Bronchial epithelial cell (primary cell): ENCODE measurements at regions not wholly inside any gene's neighbourhood (a gene's known extent, or its start where the extent isn't known, plus 50 kb on each side); places are given as distances from the start of the nearest gene placed in this dataset.

Source experiments
- DNase-seq: peaks from one replicate; pipeline ENCODE4 v3.0.0-alpha.2; 2010; ENCODE audit warnings: low read depth
- FAIRE-seq: peaks from 2 replicates; lab custom pipeline; 2011; peaks lifted over from hg19 to GRCh38; lab: Jason Lieb, UNC
- H3K27me3 ChIP-seq: 2 replicates; pipeline ENCODE4 v1.5.1; 2011; ENCODE audit warnings: low read length; ENCODE audit not compliant: control insufficient read depth, insufficient read depth
- H3K36me3 ChIP-seq: 2 replicates; pipeline ENCODE4 v1.5.1; 2011; ENCODE audit warnings: low read length; ENCODE audit not compliant: control insufficient read depth, insufficient read depth
- H3K4me3 ChIP-seq: 2 replicates; pipeline ENCODE4 v1.5.1; 2011; ENCODE audit warnings: mild to moderate bottlenecking, low read depth, low read length, control low read depth
- TF ChIP-seq, protein P1 (sequence below): IDR thresholded peaks from 2 replicates; pipeline ENCODE4 v1.5.1; 2011; ENCODE audit warnings: mild to moderate bottlenecking, moderate library complexity, low read length, control low read depth, inconsistent platforms; ENCODE audit not compliant: insufficient read depth, severe bottlenecking

DNA sequence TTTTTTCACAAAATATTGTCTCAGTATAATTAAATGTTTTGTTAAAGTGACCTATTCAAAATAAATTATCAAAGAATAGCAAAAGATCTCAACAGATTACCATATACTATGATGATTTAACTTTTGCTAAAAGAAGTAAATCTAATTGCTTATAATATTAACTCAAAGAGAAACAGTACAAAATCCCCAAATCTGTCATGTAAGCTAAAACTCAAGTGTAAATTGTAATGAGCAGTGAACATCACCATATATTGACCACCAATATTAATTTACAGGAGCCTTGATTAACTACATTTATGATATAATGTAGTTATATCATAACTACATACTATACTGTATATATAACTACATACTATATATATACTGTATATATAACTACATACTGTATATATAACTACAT is 174.4 kb downstream of the SLC39A8 start:
- no peak for DNase-seq
- Histone ChIP-seq H3K27me3 (peaks cover 1% of the 10 kb centered on the region), H3K4me3 (no peak overlapping the region), H3K36me3 (no peaks in the 10 kb centered on the region)
- TF ChIP-seq, protein P1, sequence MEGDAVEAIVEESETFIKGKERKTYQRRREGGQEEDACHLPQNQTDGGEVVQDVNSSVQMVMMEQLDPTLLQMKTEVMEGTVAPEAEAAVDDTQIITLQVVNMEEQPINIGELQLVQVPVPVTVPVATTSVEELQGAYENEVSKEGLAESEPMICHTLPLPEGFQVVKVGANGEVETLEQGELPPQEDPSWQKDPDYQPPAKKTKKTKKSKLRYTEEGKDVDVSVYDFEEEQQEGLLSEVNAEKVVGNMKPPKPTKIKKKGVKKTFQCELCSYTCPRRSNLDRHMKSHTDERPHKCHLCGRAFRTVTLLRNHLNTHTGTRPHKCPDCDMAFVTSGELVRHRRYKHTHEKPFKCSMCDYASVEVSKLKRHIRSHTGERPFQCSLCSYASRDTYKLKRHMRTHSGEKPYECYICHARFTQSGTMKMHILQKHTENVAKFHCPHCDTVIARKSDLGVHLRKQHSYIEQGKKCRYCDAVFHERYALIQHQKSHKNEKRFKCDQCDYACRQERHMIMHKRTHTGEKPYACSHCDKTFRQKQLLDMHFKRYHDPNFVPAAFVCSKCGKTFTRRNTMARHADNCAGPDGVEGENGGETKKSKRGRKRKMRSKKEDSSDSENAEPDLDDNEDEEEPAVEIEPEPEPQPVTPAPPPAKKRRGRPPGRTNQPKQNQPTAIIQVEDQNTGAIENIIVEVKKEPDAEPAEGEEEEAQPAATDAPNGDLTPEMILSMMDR = no peak
- FAIRE-seq = no peak

DNA sequence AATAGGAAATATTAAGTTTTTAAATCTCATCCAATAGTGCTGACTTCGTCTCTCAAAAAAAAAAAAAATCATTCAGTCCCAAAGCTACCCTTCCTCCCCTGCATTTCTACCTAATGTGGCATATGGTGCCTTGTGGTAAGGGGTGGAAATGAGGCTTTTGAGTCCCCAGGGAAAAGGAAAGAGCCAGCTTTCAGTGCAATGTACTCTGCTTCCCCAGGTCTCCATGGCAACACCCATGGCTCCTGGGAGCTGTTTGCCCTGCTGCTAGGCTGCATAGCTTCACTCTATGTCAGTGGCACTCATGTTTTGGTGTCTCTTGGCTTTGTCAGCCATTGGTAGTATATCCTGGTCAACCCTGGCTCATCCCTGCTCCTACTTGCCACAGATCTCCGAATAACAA is 175.9 kb downstream of the SLC39A8 start:
- FAIRE-seq = no peak
- H3K4me3 ChIP-seq = no peak overlapping the region
- no peak for DNase-seq

DNA sequence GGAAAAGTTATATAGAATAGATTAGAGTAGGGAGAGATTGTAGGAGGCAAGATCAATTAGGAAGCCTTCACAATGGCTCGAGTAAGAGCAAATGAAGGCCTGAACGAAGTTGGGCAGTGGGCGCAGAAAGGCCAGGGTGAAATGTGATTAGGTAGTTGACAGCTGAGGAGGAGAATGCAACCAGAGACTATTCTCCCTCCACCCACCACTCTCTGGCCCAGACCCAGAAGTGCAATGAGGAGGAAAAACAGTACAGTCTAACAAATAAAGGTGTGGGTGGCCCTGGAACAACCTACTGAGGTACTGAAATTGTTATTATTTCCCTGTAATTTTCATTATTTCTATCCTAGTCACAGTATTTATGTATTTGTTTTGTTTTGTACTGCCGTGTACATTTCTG is 176.7 kb downstream of the SLC39A8 start:
- no peak overlapping the region for H3K4me3 ChIP-seq
- TF ChIP-seq, protein P1 = no peak
- DNase-seq = no peak
- peaks cover 1% of the 10 kb centered on the region for H3K27me3 ChIP-seq
- no peaks in the 10 kb centered on the region for H3K36me3 ChIP-seq
- FAIRE-seq = no peak

More for the DNA sequence above, 175.9 kb downstream of the SLC39A8 start:
- TF ChIP-seq, protein P1 = no peak
- no peaks in the 10 kb centered on the region for H3K36me3 ChIP-seq
- peaks cover 1% of the 10 kb centered on the region for H3K27me3 ChIP-seq

DNA sequence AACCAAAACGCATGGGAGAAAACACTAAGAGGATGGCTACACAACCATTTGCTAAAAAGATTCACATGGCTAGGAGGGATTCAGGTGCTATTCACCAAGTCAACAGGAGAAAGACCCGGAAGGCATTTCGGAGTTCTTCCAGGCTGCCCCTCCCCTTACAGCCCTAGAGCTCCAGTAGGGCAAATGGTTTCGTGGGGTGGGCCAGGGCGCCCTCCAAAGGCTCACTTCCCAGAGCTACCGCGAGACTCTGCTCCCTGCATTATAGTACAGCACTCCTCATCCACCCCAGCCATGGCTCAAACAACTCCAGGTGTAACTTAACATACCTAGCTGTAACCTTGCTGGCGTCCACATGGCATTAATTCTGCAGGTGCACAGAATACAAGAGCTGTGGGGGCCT is 179.7 kb downstream of the SLC39A8 start:
- Histone ChIP-seq H3K36me3 (no peaks in the 10 kb centered on the region), H3K27me3 (peaks cover 1% of the 10 kb centered on the region), H3K4me3 (no peak overlapping the region)
- no peak for DNase-seq
- no peak for FAIRE-seq
- TF ChIP-seq, protein P1 = no peak

DNA sequence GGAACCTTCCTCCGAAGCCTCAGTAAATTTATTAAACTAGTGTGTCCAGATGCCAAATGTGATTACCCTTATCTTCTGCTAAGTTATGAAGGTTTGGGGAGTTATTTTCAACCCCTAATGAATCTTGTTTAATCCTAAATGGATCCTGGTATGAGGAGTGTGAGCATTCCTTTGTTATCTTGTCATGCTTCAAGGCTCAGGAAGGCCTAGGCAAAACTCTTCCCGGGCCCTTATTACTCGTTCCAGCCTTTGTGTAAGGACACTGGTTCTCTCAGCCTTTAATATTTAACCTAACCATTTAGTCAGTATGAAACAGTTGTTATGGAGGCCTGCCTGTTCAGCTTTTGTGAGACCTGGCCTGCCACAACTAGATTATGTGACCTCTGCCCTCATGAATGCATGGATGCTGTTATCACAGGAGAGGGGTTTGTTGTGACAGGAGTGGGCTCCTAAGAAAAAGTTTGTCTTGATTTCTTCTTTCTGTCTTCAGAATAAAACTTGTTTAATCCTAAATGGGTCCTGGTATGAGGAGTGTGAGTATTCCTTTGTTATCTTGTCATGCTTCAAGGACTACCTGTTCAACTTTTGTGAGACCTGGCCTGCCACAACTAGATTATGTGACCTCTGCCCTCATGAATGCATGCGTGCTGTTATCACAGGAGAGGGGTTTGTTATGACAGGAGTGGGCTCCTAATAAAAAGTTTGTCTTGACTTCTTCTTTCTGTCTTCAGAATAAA is 181.7 kb downstream of the SLC39A8 start:
- peak; percentile 50 for FAIRE-seq
- TF ChIP-seq, protein P1 = no peak
- Histone ChIP-seq H3K4me3 (no peak overlapping the region), H3K27me3 (no peaks in the 10 kb centered on the region), H3K36me3 (no peaks in the 10 kb centered on the region)
- no peak for DNase-seq

DNA sequence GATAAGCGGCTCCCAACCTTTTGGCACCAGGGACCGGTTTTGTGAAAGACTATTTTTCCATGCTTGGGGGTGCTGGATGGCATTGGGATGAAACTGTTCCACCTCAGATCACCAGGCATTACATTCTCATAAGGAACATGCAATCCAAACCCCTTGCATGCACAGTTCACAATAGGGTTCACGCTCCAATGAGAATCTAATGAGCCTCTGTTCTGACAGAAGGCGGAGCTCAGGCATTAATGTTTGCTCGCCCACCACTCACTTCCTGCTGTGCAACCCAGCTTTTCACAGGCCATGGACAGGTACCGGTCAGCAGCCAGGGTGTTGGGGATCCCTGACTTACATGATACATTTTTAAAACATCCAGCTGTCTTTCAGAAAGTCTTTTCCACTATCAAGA is 187.3 kb downstream of the SLC39A8 start:
- H3K27me3 ChIP-seq = no peaks in the 10 kb centered on the region
- H3K36me3 ChIP-seq = no peaks in the 10 kb centered on the region
- TF ChIP-seq, protein P1 = no peak
- FAIRE-seq (no peak), DNase-seq (no peak)
- no peak overlapping the region for H3K4me3 ChIP-seq
